Right atrium auricular region (tissue), 2 donors: ENCODE measurements at regions not wholly inside any gene's neighbourhood (a gene's known extent, or its start where the extent isn't known, plus 50 kb on each side); places are given as distances from the start of the nearest gene placed in this dataset.

Source experiments
- DNase-seq: peaks from one replicate; pipeline ENCODE4 v3.0.0-alpha.2; 2019; ENCODE audit warnings: low spot score
- H3K27ac ChIP-seq, 2 donors: fragments of 200-600 bp; sonication (generic); 1 replicate in 1 of 2; 2 replicates in 1 of 2; pipeline ENCODE4 v1.5.1; 2016 to 2019
- H3K27me3 ChIP-seq, 2 donors: fragments of 200-600 bp; sonication (generic); one replicate each; pipeline versions ENCODE4 v1.5.1 to v1.6.0; 2017 to 2019
- H3K36me3 ChIP-seq: fragments of 200-600 bp; sonication (generic); one replicate; pipeline ENCODE4 v1.5.1; 2016
- H3K4me1 ChIP-seq, 2 donors: fragments of 200-600 bp; sonication (generic); one replicate each; pipeline versions ENCODE4 v1.5.1 to v1.6.0; 2017 to 2019
- H3K4me3 ChIP-seq, 2 donors: fragments of 200-600 bp; sonication (generic); 1 replicate in 1 of 2; 2 replicates in 1 of 2; pipeline ENCODE4 v1.5.1; 2017 to 2019; ENCODE audit warnings: mild to moderate bottlenecking in 1 of 2, moderate library complexity in 1 of 2
- H3K9me3 ChIP-seq, 2 donors: fragments of 200-600 bp; sonication (generic); one replicate each; pipeline ENCODE4 v1.5.1; 2019
- TF ChIP-seq, protein P1 (sequence below), 2 donors: fragments of 200-600 bp; sonication (generic); IDR thresholded peaks; one replicate each; pipeline ENCODE4 v1.5.1; 2019; ENCODE audit warnings: antibody characterized with exemption in 2 of 2

DNA sequence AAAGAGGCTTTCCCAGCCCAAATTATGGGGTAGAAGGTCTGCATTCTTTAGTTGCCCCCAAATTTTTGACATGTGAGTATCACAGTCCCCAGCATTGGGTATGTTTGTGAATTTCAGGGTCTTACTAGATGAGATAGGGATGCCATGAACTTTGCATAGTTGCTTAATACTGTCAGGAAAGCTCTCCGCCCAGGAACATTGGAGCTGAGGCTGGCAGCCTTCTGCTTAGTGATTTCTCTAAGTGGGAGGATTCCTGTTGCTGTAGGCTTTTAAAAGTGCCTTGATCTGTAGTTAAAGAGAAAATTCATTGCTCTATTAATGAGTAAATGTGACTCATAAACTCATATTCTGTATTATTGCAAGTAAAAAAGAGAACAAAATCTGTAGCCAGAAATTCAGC, 206.9 kb downstream of the CAVIN4 start:
- Histone ChIP-seq H3K27ac (no peak overlapping the region), H3K36me3 (no peaks in the 10 kb centered on the region), H3K9me3 (peaks cover 0 to 12% of the 10 kb centered on the region in 2 donors), H3K4me1 (no peaks in the 10 kb centered on the region), H3K27me3 (no peaks in the 10 kb centered on the region), H3K4me3 (no peak overlapping the region)
- DNase-seq: no peak
- TF ChIP-seq, protein P1, sequence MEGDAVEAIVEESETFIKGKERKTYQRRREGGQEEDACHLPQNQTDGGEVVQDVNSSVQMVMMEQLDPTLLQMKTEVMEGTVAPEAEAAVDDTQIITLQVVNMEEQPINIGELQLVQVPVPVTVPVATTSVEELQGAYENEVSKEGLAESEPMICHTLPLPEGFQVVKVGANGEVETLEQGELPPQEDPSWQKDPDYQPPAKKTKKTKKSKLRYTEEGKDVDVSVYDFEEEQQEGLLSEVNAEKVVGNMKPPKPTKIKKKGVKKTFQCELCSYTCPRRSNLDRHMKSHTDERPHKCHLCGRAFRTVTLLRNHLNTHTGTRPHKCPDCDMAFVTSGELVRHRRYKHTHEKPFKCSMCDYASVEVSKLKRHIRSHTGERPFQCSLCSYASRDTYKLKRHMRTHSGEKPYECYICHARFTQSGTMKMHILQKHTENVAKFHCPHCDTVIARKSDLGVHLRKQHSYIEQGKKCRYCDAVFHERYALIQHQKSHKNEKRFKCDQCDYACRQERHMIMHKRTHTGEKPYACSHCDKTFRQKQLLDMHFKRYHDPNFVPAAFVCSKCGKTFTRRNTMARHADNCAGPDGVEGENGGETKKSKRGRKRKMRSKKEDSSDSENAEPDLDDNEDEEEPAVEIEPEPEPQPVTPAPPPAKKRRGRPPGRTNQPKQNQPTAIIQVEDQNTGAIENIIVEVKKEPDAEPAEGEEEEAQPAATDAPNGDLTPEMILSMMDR (IDR thresholded peaks at IDR 0.05): no peak

DNA sequence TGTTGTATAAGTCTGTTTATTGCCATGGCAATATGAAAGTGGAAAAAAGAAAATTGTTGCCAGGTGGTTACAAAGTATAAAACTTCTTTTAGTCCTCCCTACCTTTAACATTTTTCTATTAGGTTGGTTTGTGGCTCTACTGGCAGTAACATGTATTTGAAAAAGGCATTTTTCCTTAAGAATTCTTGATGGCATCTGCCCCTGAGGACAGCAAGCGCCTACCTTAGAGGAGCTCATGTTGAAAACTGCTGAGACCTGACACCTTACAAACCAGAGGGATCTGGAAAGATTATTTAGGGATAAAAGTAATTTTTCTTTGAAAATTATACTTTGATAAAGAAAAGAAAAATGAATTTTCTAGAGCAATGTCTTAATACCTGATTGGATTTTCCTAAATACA, 208.1 kb downstream of the CAVIN4 start:
- Histone ChIP-seq H3K27me3 (no peaks in the 10 kb centered on the region), H3K27ac (no peak overlapping the region), H3K36me3 (no peaks in the 10 kb centered on the region), H3K4me3 (no peak overlapping the region), H3K4me1 (no peaks in the 10 kb centered on the region), H3K9me3 (peaks cover 0 to 12% of the 10 kb centered on the region in 2 donors)
- DNase-seq: no peak
- TF ChIP-seq, protein P1 (IDR thresholded peaks at IDR 0.05): no peak

DNA sequence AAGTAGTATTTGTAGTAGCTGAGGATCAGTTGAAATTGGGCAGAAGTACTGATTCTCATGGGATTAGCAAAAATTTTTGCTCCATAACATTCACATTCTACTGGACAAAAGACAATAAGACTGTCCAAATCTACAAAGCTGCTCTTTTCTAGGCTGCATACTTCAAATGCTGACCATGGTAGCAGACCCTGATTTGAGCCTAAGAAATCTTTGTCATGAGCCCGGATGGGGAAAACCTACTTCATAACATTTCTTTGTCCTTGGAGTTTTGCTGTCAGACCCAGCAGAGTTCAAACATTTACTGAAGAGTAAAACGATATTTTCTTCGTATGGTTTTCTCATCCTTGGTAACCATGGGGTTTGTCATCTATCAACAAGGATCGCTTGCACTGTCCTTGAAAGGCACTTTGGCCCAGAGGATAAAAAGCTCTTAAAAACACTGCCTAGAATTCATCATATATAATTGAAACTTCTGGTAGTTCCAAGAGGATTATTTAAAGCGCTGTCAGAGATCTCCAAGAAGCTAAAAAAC, 216.9 kb downstream of the CAVIN4 start:
- Histone ChIP-seq H3K4me1 (no peaks in the 10 kb centered on the region), H3K9me3 (no peaks in the 10 kb centered on the region), H3K4me3 (no peak overlapping the region), H3K36me3 (no peaks in the 10 kb centered on the region), H3K27ac (no peak overlapping the region), H3K27me3 (no peaks in the 10 kb centered on the region)
- TF ChIP-seq, protein P1 (IDR thresholded peaks at IDR 0.05): no peak
- DNase-seq: no peak

DNA sequence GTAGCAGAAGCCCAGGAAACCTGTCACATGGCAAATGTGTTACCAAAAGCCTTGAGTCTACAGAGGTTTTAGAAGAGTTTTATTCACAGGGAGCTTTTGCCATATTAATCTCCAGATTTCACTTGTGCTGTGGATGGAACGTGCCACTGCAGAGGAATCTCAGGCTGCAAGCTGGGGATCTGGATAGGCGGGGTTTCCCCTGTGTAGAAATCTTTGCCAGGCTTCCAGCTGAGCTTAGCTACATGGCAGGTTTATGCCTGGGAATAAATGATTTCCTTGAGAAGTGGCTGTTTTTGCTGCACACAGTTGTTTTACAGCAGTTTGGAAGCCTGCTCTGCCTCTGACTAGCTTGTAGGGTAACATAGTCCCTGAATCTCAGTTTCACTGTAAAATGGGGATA, 224.6 kb upstream of the PLPPR1 start:
- H3K27me3 ChIP-seq: no peaks in the 10 kb centered on the region
- no peaks in the 10 kb centered on the region for H3K4me1 ChIP-seq
- no peak for DNase-seq
- H3K9me3 ChIP-seq: no peaks in the 10 kb centered on the region
- no peak overlapping the region for H3K4me3 ChIP-seq
- H3K27ac ChIP-seq: no peak overlapping the region
- H3K36me3 ChIP-seq: no peaks in the 10 kb centered on the region
- TF ChIP-seq, protein P1 (IDR thresholded peaks at IDR 0.05): no peak

DNA sequence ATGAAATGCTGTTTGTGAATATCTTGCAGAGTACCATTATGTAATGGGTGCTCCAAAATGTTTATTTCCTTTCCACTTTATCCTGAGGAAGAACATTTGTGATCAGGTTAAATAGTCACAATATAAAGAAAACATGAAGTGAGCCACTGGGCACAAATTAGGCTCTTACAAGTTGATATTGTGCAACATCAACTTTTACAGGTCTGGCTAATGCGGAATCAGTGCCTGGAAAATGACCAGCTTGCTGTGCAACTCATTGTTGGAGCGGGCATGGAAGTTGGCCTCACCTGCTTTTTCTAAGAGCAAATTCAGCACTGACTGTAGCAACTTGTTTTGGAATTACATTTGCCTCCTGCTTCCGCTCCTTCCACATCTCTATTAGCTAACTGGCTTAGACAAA, 216.9 kb upstream of the PLPPR1 start:
- Histone ChIP-seq H3K4me3 (no peak overlapping the region), H3K27me3 (no peaks in the 10 kb centered on the region), H3K27ac (no peak overlapping the region), H3K9me3 (no peaks in the 10 kb centered on the region), H3K36me3 (no peaks in the 10 kb centered on the region), H3K4me1 (no peaks in the 10 kb centered on the region)
- TF ChIP-seq, protein P1 (IDR thresholded peaks at IDR 0.05): no peak
- no peak for DNase-seq

DNA sequence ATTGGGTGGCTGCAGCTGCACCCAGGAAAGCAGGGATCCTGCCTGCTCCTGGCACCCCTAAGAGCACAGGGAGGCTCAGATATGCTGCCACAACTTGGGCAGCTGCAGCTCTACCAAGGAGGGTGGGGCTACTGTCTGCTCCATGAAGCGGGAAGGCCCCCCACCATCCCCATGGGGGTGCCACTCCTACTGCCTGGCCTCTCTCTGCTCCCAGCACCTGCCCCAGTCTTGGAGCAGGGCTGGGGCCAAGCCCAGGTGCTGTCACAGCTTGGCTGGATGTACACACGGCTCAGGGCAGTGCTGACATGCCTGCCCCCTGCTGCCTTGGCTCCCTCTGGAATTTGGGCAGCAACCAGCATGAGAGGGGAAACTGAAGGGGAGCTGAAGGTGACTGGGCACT, 214.7 kb upstream of the PLPPR1 start:
- Histone ChIP-seq H3K27ac (no peak overlapping the region), H3K4me1 (no peaks in the 10 kb centered on the region), H3K36me3 (no peaks in the 10 kb centered on the region), H3K9me3 (peaks cover 0 to 12% of the 10 kb centered on the region in 2 donors), H3K4me3 (no peak overlapping the region), H3K27me3 (no peaks in the 10 kb centered on the region)
- no peak for DNase-seq
- TF ChIP-seq, protein P1 (IDR thresholded peaks at IDR 0.05): no peak
